M059J (cell line): ENCODE measurements at regions not wholly inside any gene's neighbourhood (a gene's known extent, or its start where the extent isn't known, plus 50 kb on each side); places are given as distances from the start of the nearest gene placed in this dataset.

Source experiments
- DNase-seq: peaks from one replicate; pipeline ENCODE4 v3.0.0-alpha.2; 2012; ENCODE audit warnings: low read depth

DNA sequence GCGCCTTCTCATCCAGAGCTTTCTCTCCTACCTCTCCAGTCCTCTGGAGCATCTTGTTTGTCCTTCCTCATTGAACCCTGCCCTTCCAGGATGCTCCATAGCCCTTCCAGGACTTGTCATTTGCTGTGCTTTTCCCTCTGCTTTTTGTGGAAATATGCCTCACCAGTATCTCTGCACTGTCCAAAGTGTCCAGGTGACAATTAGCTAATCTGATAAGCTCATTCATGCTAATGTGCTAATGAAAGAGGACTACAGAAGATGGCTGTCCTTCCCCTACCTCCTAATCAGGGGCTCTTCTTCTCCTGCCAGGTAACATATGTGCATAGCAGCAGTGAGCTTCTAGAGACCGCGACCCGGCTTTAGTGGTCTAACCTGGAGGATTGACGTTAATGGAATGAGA lies 58.4 kb upstream of the OTX2 start:
- DNase-seq = no peak

DNA sequence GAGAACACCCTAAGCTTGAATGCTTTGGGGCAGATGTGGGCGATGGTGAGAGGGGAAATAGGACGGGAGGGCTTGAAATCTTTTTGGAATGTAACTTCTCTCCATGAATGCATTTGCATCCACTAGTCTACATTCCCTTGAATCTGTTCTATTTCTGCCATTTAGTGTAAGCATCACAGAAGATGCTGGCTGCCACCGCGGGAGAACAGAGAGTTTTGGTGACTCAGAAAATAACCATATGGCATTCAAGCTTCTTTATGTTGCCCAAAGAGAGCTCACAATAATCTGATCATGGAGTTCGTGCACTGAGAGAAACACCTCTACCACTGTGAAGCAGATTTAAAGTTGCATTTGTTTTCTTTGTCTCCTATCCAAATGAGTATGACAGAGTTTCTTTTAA lies 52.6 kb upstream of the OTX2 start:
- no peak for DNase-seq

DNA sequence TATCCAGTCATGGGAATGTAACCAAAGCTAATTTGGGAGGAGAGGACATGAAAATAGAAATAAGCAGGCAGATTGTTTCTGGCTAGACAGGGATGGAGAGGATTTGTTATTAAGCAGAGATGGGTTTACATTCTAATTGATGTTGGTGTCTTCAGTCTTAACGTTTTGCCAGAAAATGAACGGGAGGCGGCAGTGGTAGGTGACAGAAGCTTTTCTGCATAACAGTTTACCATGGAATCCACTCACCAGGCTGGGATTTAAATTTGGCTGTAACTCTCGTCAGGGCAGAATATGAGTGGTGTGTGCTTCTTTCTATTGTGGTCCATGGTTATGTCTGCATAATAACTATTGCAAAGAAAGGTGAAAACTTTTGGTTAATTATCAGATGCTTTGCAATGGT lies 50.2 kb upstream of the OTX2 start:
- no peak for DNase-seq
